HG03342 (cell line): ENCODE measurements at regions not wholly inside any gene's neighbourhood (a gene's known extent, or its start where the extent isn't known, plus 50 kb on each side); places are given as distances from the start of the nearest gene placed in this dataset.
"Not testable (repeated sequence)": the region's sequence is repeated elsewhere in the genome, so short reads cannot be mapped to it uniquely, and the experiment has no call there.

ENCODE experiments used
- ATAC-seq: cut with Tn5 transposase; IDR thresholded peaks from one replicate; pipeline ENCODE4 v1.9.1; 2021; ENCODE audit warnings: mild to moderate bottlenecking, moderate library complexity; ENCODE audit not compliant: unreplicated experiment

DNA sequence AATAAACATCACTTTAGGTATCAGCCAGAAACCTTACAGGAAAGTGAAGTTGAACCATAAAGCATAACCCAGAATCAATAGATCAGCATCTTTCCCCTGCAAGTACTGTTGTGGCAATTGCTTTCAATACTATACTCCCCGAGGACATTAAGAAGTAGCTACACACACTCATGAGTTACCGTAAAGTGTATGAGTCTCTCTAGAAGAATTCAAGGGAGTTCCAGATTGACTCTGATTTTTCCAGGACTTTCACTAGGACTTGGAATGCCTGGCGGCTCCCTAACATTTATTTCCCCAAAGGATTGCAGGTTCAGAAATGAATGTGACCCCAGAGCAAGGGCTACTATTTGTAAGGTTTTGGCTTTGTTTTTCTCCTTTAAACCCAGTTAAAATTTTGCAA is 465.4 kb upstream of the MDGA2 start:
- ATAC-seq, result no peak

DNA sequence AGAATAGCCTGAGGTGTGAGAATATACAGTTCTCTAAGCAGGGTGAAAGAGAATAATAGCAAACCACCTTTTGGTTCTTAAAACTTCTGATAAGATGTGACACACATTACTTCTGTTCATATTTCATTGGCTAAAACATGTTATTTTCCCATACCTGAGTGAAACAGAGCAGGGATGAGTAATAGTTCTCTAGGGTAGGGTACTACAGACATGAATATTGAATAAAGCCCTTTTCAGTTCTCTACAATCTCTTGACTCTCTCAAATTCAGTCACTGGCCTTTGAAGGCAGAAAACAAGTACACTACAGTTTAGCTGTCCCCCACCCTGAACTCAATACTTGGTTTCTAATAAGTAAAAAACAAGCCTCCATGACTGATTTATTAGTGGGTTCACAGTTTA is 454.1 kb upstream of the MDGA2 start:
- ATAC-seq, result no peak

DNA sequence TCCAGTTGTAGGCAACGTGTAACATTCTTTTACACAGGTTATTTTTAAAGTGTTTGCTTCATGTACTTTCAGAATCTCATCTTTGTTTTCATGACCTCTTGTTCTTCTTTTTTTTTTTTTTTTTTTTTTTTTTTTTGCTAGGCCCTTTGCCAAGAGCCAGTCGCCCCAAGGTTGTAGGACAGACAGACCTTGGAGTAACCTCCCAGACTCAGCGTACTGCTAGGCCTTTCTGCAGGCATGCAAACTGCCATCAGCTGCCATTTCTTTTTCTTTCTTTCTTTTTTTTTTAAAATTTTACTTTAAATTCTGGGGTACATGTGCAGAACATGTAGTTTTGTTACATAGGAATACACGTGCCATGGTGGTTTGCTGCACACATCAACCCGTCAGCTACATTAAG is 452.3 kb upstream of the MDGA2 start:
- no peak for ATAC-seq

- no peak for ATAC-seq
Observed at GRCh38 chr14:48125654-48126053, 450.2 kb upstream of the MDGA2 start.

- ATAC-seq, result no peak
Observed at GRCh38 chr14:48113713-48114112, 438.3 kb upstream of the MDGA2 start.

- no peak for ATAC-seq
Observed at GRCh38 chr14:48111151-48111550, 435.7 kb upstream of the MDGA2 start.

- no peak for ATAC-seq
Observed at GRCh38 chr14:48107646-48108045, 432.2 kb upstream of the MDGA2 start.

GRCh38 chr14:48096897-48097296 is 421.5 kb upstream of the MDGA2 start:
- ATAC-seq, result no peak

- ATAC-seq, result no peak
Observed at GRCh38 chr14:48086516-48086915, 411.1 kb upstream of the MDGA2 start.

DNA sequence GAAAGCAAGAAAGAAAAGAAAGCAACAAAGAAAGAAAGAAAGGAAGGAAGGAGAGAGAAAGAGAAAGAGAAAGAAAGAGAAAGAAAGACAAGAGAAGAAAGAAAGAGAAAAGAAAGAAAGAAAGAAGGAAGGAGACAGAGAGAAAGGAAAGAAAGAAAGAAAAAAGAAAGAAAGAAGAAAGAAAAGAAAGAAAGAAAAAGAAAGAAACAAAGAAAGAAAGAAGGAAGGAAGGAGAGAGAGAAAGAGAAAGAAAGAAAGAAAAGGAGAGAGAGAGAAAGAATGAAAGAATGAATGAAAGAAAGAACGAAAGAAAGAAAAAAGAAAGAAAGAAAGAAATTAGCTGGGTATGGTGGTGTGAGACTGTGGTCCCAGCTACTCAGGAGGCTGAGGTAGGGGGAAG is 400.1 kb upstream of the MDGA2 start:
- ATAC-seq, result no peak

DNA sequence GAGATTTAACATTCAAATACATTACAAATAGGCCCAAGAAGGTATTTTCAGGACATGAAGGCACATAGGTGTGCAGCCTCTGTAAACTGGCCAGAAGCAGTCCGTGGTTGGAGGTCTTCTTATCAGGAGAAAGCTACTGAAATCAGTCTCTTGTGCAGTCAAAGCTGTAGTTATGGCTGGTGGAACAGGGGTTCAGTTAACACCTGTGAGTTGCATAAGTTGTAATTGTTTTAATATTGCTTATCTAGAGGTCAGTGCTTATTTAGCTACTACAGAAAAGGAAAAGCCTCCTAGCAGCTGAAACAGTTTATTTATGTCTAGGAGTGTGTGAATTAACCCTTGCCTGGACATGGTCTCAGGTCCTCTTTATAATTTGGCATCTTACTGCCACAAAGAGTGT is 377.6 kb upstream of the MDGA2 start:
- no peak for ATAC-seq

DNA sequence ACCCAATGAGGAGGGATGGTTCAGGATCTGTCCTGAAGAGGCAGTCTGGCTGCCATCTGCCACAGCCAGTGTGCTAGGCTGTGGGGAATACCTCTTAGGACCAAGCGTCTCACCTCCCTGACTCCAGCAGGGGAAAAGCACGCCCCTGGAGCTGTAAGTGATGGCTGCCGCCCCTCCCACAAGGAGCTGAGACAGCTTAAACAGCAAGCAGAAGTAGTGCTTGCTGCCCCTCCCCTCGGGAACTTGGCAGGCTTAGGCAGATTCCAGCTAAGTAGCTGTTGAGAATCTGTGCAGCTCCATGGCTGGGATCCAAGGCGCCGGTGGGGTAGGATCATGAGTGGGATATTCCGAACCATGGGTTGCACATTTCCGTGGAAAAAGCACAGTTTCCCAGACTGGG is 360.4 kb upstream of the MDGA2 start:
- no peak for ATAC-seq

DNA sequence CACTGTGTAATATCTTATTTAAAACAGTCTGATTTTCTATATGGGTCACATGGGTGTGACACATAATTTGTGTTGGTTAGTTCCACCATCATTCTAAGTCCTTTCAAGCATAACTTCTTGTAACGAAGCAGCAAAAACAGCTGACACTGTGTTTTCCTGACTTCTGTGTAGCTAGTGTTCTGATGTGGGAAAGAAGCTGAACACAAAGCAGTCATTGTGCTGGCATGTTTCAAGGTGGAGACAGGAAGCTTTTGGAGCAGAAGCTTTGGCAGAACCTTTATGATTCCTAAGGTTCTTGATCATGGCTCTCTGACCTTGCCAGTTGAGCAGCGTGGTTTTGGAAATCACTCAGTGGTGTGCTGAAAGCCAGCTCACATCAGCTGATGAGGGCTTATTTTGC is 351.7 kb upstream of the MDGA2 start:
- ATAC-seq, result no peak

- ATAC-seq, result no peak
Observed at GRCh38 chr14:48023881-48024280, 348.5 kb upstream of the MDGA2 start.

DNA sequence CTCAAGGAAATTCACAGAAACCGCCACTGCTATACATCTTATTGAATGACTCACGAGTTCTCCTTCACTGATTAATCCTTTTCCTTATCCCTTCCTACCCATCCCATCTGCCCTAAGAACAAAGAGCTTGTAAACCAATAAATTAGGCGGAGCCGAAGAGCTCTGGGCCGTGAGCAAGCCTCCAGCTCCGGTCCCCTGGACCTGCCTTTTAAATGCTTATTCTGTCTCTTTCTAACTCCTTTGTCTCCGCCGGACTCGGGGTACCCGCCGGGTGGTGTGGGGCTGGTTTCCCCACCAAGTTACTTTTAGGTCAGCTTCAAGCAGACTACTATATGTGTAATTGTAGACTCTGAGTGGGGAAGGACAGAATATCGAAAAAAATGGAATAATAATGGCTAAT is 336.1 kb upstream of the MDGA2 start:
- not testable (repeated sequence) for ATAC-seq

GRCh38 chr14:48008646-48009045 is 333.2 kb upstream of the MDGA2 start:
- no peak for ATAC-seq

DNA sequence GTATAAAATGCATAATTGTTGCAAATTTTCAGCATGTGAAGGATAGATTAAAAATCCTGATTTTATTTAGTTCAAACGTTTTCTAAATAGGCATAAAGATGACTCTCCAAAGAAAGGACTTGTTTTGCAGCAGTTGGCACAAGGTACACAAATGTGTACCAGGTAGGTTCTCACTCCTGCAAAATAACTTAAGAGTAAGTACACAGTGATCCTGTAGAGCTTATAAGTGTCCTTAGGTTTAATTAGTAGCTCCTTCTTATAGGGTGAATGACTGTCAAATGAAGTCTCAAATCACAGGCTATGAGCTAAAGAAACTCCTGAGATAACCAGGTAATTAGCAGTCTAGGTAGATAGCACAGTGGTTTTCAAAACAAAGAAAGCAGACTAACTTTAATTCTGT is 330.6 kb upstream of the MDGA2 start:
- no peak for ATAC-seq

- no peak for ATAC-seq
Observed at GRCh38 chr14:47993883-47994282, 318.5 kb upstream of the MDGA2 start.

DNA sequence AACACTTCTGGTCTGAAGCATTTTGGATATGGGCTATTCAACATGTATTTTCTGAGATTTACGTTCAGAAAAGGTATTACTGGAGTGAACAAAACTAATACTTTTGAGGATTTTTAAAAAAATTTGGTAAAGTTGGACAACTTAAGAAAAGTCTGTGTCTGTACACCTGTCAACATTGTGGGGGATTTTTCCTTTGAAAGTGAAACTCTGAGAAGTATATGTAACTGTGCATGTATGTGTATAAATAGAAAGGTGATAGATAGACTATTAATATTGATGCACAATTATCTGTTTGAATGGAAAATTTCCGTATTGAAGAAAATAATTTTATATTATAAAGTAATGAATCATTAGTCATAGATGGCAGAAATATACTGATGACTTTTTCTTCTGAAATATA is 312.8 kb upstream of the MDGA2 start:
- no peak for ATAC-seq

- no peak for ATAC-seq
Observed at GRCh38 chr14:47978871-47979270, 303.5 kb upstream of the MDGA2 start.

DNA sequence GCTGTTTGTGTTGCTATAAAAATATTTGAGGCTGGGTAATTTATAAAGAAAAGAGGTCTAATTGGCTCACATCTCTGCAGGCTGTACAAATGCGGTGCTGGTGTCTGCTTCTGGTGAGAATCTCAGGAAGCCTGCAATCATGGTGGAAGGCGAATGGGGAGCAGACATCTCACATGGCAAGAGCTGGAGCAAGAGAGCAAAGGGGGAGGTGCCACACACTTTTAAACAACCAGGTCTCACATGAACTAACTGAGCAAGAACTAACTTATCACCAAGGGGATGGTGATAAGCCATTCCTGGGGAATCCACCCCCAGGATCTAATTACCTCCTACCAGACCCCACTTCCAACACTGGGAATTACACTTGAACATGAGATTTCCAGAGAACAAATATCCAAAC is 300.7 kb upstream of the MDGA2 start:
- no peak for ATAC-seq

GRCh38 chr14:47966076-47966810 is 290.8 kb upstream of the MDGA2 start:
- no peak for ATAC-seq

GRCh38 chr14:47961634-47962033 is 286.2 kb upstream of the MDGA2 start:
- ATAC-seq, result no peak
